GM21576 (cell line): ENCODE measurements at regions not wholly inside any gene's neighbourhood (a gene's known extent, or its start where the extent isn't known, plus 50 kb on each side); places are given as distances from the start of the nearest gene placed in this dataset.
"Not testable (repeated sequence)": the region's sequence is repeated elsewhere in the genome, so short reads cannot be mapped to it uniquely, and the experiment has no call there.

Experiments used
- ATAC-seq: cut with Tn5 transposase; IDR thresholded peaks from one replicate; pipeline ENCODE4 v1.9.1; 2021; ENCODE audit warnings: mild to moderate bottlenecking, moderate library complexity; ENCODE audit not compliant: unreplicated experiment

- no peak for ATAC-seq
These were observed 107.5 kb downstream of the DCLK3 start for GRCh38 chr3:36656873-36657272.

DNA sequence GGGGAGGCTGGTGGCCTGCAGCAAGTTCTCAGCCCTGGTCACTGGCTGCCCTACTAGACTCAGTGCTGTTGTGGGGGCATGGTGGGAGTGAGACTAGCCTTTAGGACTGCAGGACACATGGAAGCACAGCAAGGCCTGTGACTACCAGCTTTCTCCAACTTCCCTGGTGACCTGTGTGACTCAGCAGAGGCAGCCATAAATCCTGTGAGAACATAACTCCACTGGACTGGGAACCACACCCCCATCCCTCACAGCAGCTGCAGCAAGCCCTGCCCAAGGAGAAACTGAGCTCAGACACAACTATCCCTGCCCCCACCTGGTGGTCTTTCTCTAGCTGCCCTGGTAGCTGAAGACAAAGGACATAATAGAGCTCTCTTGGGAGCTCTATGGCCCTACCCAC lies 111.3 kb downstream of the DCLK3 start:
- ATAC-seq: no peak

- ATAC-seq: no peak
These were observed 112.2 kb downstream of the DCLK3 start for GRCh38 chr3:36652104-36652503.

GRCh38 chr3:36650271-36650671 lies 114.1 kb downstream of the DCLK3 start:
- ATAC-seq: no peak

DNA sequence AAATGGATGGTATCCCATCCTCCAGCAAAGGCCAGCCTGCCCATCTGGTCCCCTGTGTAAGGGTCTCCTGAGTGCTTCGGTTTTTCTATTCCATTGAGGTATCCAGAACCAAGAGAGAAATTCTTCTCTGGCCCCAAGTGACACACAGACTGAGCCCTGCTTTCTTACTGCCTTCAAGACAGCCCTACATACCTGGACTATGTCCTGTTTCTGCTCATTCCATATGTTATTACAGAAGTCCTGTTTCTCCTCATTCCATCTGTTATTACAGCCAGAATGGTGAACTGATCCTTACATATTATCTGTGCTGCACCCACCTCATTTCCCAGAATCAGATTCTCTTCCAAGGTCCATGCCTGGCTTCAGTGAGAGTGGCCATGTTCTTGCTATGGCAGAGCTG lies 115.2 kb downstream of the DCLK3 start:
- no peak for ATAC-seq

DNA sequence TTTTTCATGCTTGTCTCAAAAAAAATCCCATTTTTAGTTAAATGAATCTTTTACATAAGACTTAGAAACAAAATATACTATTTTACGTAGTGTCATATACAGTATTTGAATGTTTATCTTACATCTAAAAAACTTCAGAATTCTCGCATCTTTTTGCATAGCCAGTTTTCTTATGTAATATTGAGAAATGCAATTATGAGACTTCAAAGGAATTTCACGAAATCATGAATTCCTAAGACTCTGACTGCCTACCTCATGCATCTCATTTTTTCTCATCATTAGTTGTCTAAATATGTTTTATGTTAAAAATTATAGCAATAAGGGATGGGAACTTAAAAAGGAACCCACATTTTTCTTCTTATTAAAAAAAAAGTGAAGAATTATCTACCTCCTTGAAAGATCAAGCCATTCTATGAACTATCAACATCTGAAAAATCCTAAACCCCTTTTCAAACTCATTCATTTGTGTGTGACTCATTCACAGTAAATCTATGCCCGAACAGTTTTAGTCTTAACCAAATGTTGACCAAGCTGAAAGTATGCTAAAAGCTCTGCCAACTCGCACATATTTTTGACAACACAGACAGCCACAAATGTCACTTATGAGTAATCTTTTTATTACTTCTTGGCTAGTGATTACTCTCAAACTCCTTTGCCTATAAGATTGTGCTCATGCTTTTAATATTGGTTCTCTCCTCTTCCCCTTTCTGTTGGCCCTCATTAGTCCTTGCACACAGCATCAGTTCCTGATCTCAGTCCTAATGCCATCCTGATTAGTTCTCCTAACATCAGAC lies 115.9 kb downstream of the DCLK3 start:
- ATAC-seq: peak; percentile 61

- ATAC-seq: no peak
These were observed 116.9 kb downstream of the DCLK3 start for GRCh38 chr3:36647423-36647853.

GRCh38 chr3:36643192-36643591 lies 121.2 kb downstream of the DCLK3 start:
- ATAC-seq: no peak

DNA sequence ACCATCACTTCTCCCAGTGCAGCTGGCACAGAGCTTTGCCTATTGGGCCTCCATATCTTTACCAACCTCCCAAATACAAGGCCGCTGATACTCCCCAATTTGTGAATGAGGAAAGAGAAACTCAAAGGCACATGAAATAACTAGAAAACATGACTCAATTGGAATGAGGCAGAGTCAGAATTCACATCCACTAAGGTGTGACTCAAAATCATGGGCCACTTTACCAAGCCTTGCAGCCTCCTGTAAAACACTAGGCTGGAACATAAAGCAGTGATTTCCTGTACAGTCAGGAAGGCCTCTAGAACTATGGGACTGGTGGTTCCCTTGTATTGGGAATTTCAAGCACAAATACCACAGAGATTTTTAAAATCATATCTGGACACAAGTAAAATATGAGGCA lies 128.6 kb downstream of the DCLK3 start:
- no peak for ATAC-seq

- ATAC-seq: not testable (repeated sequence)
These were observed 130.5 kb downstream of the DCLK3 start for GRCh38 chr3:36633897-36634296.

DNA sequence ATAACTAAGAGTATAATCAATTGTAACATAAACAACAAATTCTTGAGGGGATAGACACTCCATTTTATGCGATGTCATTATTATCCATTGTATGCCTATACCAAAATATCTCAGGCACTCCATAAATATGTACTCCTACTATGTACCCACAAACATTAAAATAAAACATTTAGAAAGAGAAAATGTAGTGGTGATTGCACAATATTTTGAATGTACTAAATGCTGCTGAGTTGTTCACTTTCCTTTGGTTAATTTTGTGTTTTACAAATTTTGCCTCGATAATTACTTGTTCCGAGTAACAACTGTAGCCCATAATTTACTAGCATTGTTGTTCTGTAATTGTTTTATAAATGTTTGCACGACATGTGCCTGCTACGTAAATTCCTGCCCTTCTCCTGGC lies 131.3 kb downstream of the DCLK3 start:
- no peak for ATAC-seq

GRCh38 chr3:36631549-36631948 lies 132.8 kb downstream of the DCLK3 start:
- no peak for ATAC-seq

GRCh38 chr3:36615861-36616260 lies 148.5 kb downstream of the DCLK3 start:
- ATAC-seq: no peak

GRCh38 chr3:36606871-36607765 lies 157.2 kb downstream of the DCLK3 start:
- no peak for ATAC-seq

- ATAC-seq: no peak
These were observed 160.9 kb downstream of the DCLK3 start for GRCh38 chr3:36603423-36603822.

DNA sequence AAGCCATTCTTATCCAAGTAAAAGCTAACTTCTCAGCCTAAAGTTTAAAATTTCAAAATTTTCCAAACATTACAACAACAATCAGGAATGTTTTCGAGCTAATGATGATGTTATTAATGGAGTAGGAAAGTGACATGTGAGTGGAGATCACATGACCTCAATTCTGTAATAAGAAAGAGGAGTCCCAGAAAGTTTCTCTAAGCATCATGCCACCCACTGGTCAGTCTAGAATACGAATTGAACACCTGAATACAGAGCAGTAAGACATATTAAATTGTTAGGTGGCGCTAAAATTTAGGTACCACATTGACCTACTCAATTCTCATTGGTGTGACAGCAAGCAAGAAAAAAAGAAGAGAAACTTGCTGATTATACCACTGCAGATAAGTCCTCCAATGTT lies 163.9 kb downstream of the DCLK3 start:
- no peak for ATAC-seq
